Neural cell (in vitro differentiated cells): ENCODE measurements at regions not wholly inside any gene's neighbourhood (a gene's known extent, or its start where the extent isn't known, plus 50 kb on each side); places are given as distances from the start of the nearest gene placed in this dataset.

Experiments
- EP300 ChIP-seq: fragments of 450-650 bp; conservative IDR thresholded peaks from 2 replicates; pipeline ENCODE4 v1.6.1; 2014; ENCODE audit warnings: antibody characterized with exemption, mild to moderate bottlenecking, moderate library complexity; ENCODE audit not compliant: poor library complexity, severe bottlenecking
- EZH2 ChIP-seq: fragments of 200-600, 300-800 bp; shearing (Covaris generic), sonication (generic); IDR thresholded peaks from 2 replicates; pipeline ENCODE4 v1.6.1; 2014; ENCODE audit warnings: antibody characterized with exemption, low read length, borderline replicate concordance, mild to moderate bottlenecking; ENCODE audit not compliant: insufficient read depth, poor library complexity, severe bottlenecking
- MXI1 ChIP-seq: fragments of 450-650 bp; conservative IDR thresholded peaks from 2 replicates; pipeline ENCODE4 v1.6.1; 2014; ENCODE audit warnings: antibody characterized with exemption, mild to moderate bottlenecking; ENCODE audit not compliant: poor library complexity, severe bottlenecking
- POLR2AphosphoS5 ChIP-seq: IDR thresholded peaks from 2 replicates; pipeline ENCODE4 v1.6.1; 2012
- RAD21 ChIP-seq: fragments of 450-650 bp; conservative IDR thresholded peaks from 2 replicates; pipeline ENCODE4 v1.6.1; 2014; ENCODE audit warnings: antibody characterized with exemption, mild to moderate bottlenecking, moderate library complexity
- REST ChIP-seq: IDR thresholded peaks from 2 replicates; pipeline ENCODE4 v1.6.1; 2012; ENCODE audit warnings: borderline replicate concordance
- SMC3 ChIP-seq: fragments of 450-650 bp; conservative IDR thresholded peaks from 2 replicates; pipeline ENCODE4 v1.6.1; 2014; ENCODE audit warnings: antibody characterized with exemption, mild to moderate bottlenecking, moderate library complexity; ENCODE audit not compliant: poor library complexity
- TF ChIP-seq, protein P1 (sequence below): fragments of 450-650 bp; IDR thresholded peaks from 2 replicates; pipeline ENCODE4 v1.5.1; 2014; ENCODE audit warnings: antibody characterized with exemption, mild to moderate bottlenecking, moderate library complexity; ENCODE audit not compliant: poor library complexity, severe bottlenecking

DNA sequence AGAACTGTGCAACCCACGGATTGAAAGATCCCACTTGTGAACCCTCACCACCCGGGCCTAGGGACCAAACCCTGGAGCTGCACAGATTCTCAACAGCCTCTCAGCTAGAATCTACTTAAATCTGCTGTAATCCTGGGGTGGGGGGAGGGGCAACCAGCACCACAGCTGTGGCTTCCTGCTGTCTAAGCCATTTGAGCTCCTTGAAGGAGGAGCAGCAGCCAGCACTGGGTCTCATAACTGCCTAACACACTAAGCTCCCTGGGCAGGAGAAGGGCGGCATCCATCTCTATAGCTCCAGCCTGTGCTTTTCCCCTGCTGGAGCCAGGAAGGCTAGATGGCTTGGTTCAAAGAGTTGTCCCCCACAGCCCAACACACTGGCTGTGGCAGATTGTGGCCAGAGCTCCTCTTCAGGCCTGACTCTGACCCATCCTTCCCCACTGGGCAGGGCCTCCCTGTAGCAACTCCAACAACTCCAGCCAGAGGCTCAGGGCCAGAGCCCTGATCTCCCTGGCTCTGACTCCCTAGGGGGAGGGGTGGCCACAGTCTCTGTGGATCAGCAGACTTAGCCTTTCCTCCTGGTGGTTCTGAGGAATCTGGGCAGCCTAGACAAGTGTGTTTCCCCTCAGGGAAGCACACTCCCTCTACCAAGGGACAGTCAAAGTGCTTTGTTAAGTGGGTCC lies 72.0 kb upstream of the C9orf72 start:
- TF ChIP-seq POLR2AphosphoS5 (no peak), EZH2 (no peak), MXI1 (no peak), REST (no peak), EP300 (no peak), RAD21 (no peak), SMC3 (no peak)
- TF ChIP-seq, protein P1, sequence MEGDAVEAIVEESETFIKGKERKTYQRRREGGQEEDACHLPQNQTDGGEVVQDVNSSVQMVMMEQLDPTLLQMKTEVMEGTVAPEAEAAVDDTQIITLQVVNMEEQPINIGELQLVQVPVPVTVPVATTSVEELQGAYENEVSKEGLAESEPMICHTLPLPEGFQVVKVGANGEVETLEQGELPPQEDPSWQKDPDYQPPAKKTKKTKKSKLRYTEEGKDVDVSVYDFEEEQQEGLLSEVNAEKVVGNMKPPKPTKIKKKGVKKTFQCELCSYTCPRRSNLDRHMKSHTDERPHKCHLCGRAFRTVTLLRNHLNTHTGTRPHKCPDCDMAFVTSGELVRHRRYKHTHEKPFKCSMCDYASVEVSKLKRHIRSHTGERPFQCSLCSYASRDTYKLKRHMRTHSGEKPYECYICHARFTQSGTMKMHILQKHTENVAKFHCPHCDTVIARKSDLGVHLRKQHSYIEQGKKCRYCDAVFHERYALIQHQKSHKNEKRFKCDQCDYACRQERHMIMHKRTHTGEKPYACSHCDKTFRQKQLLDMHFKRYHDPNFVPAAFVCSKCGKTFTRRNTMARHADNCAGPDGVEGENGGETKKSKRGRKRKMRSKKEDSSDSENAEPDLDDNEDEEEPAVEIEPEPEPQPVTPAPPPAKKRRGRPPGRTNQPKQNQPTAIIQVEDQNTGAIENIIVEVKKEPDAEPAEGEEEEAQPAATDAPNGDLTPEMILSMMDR: no peak
